ENCODE measurements at regions not wholly inside any gene's neighbourhood (a gene's known extent, or its start where the extent isn't known, plus 50 kb on each side); places are given as distances from the start of the nearest gene placed in this dataset.

GRCh38 chr10:113414543-113414942 lies 138.3 kb upstream of the HABP2 start:
- no peak for TF ChIP-seq ZNF660 (tag by site-specific recombination; IDR thresholded peaks at IDR 0.05)
- no peak for TF ChIP-seq ZNF239 (tag by site-specific recombination; IDR thresholded peaks at IDR 0.05)
- TF ChIP-seq ZFP37 (tag by site-specific recombination; IDR thresholded peaks at IDR 0.05) = no peak
- no peak for TF ChIP-seq ZNF202 (tag by site-specific recombination; IDR thresholded peaks at IDR 0.05; ENCODE audit: borderline replicate concordance)
- no peak for TF ChIP-seq ZNF426 (tag by site-specific recombination; IDR thresholded peaks at IDR 0.05)
- no peak for TF ChIP-seq ZSCAN16 (tag by site-specific recombination; IDR thresholded peaks at IDR 0.05)
- TF ChIP-seq PRDM1 (tag by site-specific recombination; IDR thresholded peaks at IDR 0.05) = no peak
- no peak for TF ChIP-seq ZNF394 (tag by site-specific recombination; IDR thresholded peaks at IDR 0.05; ENCODE audit: borderline replicate concordance)
- TF ChIP-seq ZFP3 (tag by site-specific recombination; IDR thresholded peaks at IDR 0.05; ENCODE audit: low read depth) = no peak
- TF ChIP-seq ZNF629 (tag by site-specific recombination; IDR thresholded peaks at IDR 0.05) = no peak
- no peak for TF ChIP-seq KLF16 (tag by site-specific recombination; IDR thresholded peaks at IDR 0.05)
- TF ChIP-seq ZNF658 (tag by site-specific recombination; IDR thresholded peaks at IDR 0.05) = no peak
- Histone ChIP-seq H3K36me3 (ENCODE audit: control insufficient read depth in 2 of 2, insufficient read depth in 1 of 2, low read length in 2 of 2) (no peaks in the 10 kb centered on the region), H3K9me3 (ENCODE audit: control insufficient read depth, insufficient read depth, low read depth, low read length) (no peaks in the 10 kb centered on the region), H3K27ac (ENCODE audit: extremely low read depth, low read depth, low read length) (no peak overlapping the region), H3K4me1 (ENCODE audit: control insufficient read depth, insufficient read depth, low read length) (no peaks in the 10 kb centered on the region), H3K4me3 (ENCODE audit: low read depth, low read length) (no peak overlapping the region)
- CTCF ChIA-PET = no interaction called here
- POLR2A ChIA-PET = no interaction called here

- no peak overlapping the region for H3K4me3 ChIP-seq (ENCODE audit: low read depth, low read length)
- no peak overlapping the region for H3K27ac ChIP-seq (ENCODE audit: extremely low read depth, low read depth, low read length)
- POLR2A ChIA-PET = no interaction called here
- H3K4me1 ChIP-seq (ENCODE audit: control insufficient read depth, insufficient read depth, low read length) = no peaks in the 10 kb centered on the region
- H3K36me3 ChIP-seq (ENCODE audit: control insufficient read depth in 2 of 2, insufficient read depth in 1 of 2, low read length in 2 of 2) = no peaks in the 10 kb centered on the region
- no peaks in the 10 kb centered on the region for H3K9me3 ChIP-seq (ENCODE audit: control insufficient read depth, insufficient read depth, low read depth, low read length)
- TF ChIP-seq HIC1 (tag by site-specific recombination; IDR thresholded peaks at IDR 0.05) (no peak), MEIS1 (CRISPR knock-in tag; IDR thresholded peaks at IDR 0.05; ENCODE audit: borderline replicate concordance) (no peak), ZNF266 (tag by site-specific recombination; IDR thresholded peaks at IDR 0.05; ENCODE audit: low read depth) (no peak), IKZF3 (tag by site-specific recombination; IDR thresholded peaks at IDR 0.05) (no peak), ZNF560 (tag by site-specific recombination; IDR thresholded peaks at IDR 0.05; ENCODE audit: borderline replicate concordance) (no peak), MYNN (tag by site-specific recombination; IDR thresholded peaks at IDR 0.05; ENCODE audit: borderline replicate concordance) (no peak), ZFP3 (tag by site-specific recombination; IDR thresholded peaks at IDR 0.05; ENCODE audit: low read depth) (no peak), CTCF (tag by site-specific recombination; IDR thresholded peaks at IDR 0.05) (no peak), ZNF544 (tag by site-specific recombination; IDR thresholded peaks at IDR 0.05) (no peak), ZNF366 (tag by site-specific recombination; conservative IDR thresholded peaks at IDR 0.05) (no peak)
- CTCF ChIA-PET = interaction anchor here (0.8 to 1.3 kb wide), 2 partner anchors 30 to 39 kb away, joined by 3 to 5 read pairs; no protein-coding TSS in a partner anchor
These were observed 137.6 kb upstream of the HABP2 start for GRCh38 chr10:113415246-113415645.

Data from HEK293 (cell line).